ENCODE measurements at regions not wholly inside any gene's neighbourhood (a gene's known extent, or its start where the extent isn't known, plus 50 kb on each side); places are given as distances from the start of the nearest gene placed in this dataset.

DNA sequence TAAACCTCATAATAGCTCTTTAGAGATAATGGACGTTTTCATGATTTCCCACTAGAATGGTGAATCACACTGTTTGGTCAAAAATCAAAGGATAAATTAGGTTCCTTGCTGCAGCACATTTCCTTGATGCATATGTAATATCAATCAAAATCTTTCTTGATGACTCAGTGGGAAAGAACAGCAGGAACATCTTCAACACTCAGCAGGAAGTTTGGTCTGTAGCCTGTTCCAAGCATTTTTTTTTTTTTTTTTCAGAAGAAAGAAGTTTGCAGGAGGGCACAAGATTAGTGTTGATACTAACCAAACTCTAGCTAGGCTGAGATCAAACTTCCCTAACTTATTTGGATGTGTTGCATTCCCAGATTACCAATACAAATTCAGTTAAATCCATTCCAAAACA, 1529.8 kb downstream of the FAM181B start:
- TF ChIP-seq, protein P1, sequence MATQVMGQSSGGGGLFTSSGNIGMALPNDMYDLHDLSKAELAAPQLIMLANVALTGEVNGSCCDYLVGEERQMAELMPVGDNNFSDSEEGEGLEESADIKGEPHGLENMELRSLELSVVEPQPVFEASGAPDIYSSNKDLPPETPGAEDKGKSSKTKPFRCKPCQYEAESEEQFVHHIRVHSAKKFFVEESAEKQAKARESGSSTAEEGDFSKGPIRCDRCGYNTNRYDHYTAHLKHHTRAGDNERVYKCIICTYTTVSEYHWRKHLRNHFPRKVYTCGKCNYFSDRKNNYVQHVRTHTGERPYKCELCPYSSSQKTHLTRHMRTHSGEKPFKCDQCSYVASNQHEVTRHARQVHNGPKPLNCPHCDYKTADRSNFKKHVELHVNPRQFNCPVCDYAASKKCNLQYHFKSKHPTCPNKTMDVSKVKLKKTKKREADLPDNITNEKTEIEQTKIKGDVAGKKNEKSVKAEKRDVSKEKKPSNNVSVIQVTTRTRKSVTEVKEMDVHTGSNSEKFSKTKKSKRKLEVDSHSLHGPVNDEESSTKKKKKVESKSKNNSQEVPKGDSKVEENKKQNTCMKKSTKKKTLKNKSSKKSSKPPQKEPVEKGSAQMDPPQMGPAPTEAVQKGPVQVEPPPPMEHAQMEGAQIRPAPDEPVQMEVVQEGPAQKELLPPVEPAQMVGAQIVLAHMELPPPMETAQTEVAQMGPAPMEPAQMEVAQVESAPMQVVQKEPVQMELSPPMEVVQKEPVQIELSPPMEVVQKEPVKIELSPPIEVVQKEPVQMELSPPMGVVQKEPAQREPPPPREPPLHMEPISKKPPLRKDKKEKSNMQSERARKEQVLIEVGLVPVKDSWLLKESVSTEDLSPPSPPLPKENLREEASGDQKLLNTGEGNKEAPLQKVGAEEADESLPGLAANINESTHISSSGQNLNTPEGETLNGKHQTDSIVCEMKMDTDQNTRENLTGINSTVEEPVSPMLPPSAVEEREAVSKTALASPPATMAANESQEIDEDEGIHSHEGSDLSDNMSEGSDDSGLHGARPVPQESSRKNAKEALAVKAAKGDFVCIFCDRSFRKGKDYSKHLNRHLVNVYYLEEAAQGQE (IDR thresholded peaks at IDR 0.05), result no peak
- TF ChIP-seq, protein P2, sequence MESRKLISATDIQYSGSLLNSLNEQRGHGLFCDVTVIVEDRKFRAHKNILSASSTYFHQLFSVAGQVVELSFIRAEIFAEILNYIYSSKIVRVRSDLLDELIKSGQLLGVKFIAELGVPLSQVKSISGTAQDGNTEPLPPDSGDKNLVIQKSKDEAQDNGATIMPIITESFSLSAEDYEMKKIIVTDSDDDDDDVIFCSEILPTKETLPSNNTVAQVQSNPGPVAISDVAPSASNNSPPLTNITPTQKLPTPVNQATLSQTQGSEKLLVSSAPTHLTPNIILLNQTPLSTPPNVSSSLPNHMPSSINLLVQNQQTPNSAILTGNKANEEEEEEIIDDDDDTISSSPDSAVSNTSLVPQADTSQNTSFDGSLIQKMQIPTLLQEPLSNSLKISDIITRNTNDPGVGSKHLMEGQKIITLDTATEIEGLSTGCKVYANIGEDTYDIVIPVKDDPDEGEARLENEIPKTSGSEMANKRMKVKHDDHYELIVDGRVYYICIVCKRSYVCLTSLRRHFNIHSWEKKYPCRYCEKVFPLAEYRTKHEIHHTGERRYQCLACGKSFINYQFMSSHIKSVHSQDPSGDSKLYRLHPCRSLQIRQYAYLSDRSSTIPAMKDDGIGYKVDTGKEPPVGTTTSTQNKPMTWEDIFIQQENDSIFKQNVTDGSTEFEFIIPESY (IDR thresholded peaks at IDR 0.05), result no peak
- TF ChIP-seq HNF4A (conservative IDR thresholded peaks at IDR 0.05) (no peak), NR2F2 (IDR thresholded peaks at IDR 0.05) (no peak), HNF4G (IDR thresholded peaks at IDR 0.05) (no peak), SP1 (IDR thresholded peaks at IDR 0.05) (no peak), TAF1 (conservative IDR thresholded peaks at IDR 0.05) (no peak), JUND (IDR thresholded peaks at IDR 0.05) (no peak), FOXA1 (IDR thresholded peaks at IDR 0.05) (no peak)
- TF ChIP-seq, protein P3, sequence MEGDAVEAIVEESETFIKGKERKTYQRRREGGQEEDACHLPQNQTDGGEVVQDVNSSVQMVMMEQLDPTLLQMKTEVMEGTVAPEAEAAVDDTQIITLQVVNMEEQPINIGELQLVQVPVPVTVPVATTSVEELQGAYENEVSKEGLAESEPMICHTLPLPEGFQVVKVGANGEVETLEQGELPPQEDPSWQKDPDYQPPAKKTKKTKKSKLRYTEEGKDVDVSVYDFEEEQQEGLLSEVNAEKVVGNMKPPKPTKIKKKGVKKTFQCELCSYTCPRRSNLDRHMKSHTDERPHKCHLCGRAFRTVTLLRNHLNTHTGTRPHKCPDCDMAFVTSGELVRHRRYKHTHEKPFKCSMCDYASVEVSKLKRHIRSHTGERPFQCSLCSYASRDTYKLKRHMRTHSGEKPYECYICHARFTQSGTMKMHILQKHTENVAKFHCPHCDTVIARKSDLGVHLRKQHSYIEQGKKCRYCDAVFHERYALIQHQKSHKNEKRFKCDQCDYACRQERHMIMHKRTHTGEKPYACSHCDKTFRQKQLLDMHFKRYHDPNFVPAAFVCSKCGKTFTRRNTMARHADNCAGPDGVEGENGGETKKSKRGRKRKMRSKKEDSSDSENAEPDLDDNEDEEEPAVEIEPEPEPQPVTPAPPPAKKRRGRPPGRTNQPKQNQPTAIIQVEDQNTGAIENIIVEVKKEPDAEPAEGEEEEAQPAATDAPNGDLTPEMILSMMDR (IDR thresholded peaks at IDR 0.05; ENCODE audit: low read depth, low read length, missing input control), result no peak
- TF ChIP-seq, protein P4, sequence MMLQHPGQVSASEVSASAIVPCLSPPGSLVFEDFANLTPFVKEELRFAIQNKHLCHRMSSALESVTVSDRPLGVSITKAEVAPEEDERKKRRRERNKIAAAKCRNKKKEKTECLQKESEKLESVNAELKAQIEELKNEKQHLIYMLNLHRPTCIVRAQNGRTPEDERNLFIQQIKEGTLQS (IDR thresholded peaks at IDR 0.05), result no peak
- TF ChIP-seq, protein P5, sequence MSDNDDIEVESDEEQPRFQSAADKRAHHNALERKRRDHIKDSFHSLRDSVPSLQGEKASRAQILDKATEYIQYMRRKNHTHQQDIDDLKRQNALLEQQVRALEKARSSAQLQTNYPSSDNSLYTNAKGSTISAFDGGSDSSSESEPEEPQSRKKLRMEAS (IDR thresholded peaks at IDR 0.05), result no peak
- 38% methylated on average over 1 of the region's 1 CpG for WGBS
- no peak overlapping the region for H3K27ac ChIP-seq (ENCODE audit: low read depth in 1 of 2, low read length in 2 of 2)
- H3K36me3 ChIP-seq (ENCODE audit: control insufficient read depth in 4 of 4, insufficient read depth in 3 of 4, low read depth in 1 of 4, low read length in 3 of 4), result no peaks in the 10 kb centered on the region
- H3K4me1 ChIP-seq (ENCODE audit: control insufficient read depth in 4 of 4, insufficient read depth in 4 of 4, low read length in 3 of 4), result no peaks in the 10 kb centered on the region
- peaks cover 0 to 2% (median 0%) of the 10 kb centered on the region in 4 donors for H3K9me3 ChIP-seq (ENCODE audit: control insufficient read depth in 4 of 4, low read length in 3 of 4)
- no peak overlapping the region for H3K4me3 ChIP-seq (ENCODE audit: low read depth in 1 of 3, low read length in 3 of 3)
- H3K27me3 ChIP-seq (ENCODE audit: control insufficient read depth in 4 of 4, insufficient read depth in 4 of 4, low read length in 3 of 4), result peaks cover 0 to 4% (median 0%) of the 10 kb centered on the region in 4 donors
- H3K9ac ChIP-seq (ENCODE audit: low read depth in 1 of 2, low read length in 2 of 2), result peak overlapping the region in 1 of 2 donors; percentile 27
- DNase-seq (ENCODE audit: low spot score), result no peak

DNA sequence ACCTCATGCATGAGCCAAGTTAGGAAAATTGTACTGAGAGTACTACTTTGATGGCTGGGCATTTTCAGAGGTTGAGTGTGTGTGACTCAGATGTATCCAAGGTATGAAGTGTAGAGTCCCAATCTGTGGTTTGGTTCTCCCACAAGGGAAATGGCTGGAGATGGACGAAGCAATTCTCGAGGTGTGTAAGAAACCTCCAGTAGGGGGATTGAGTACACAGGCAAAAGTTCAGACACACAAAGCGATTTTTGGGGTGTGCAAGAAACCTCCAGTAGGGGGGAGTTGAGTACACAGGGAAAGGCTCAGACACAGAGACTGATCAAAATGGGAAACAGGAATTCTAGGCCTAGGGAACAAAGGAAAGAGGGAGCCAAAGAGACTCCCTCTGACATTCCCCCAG, 1536.3 kb downstream of the FAM181B start:
- 90% methylated on average over 3 of the region's 3 CpGs for WGBS
- Histone ChIP-seq H3K9me3 (ENCODE audit: control insufficient read depth in 4 of 4, low read length in 3 of 4) (peaks cover 0 to 4% (median 0%) of the 10 kb centered on the region in 4 donors), H3K27ac (ENCODE audit: low read depth in 1 of 2, low read length in 2 of 2) (no peak overlapping the region), H3K4me1 (ENCODE audit: control insufficient read depth in 4 of 4, insufficient read depth in 4 of 4, low read length in 3 of 4) (no peaks in the 10 kb centered on the region), H3K4me3 (ENCODE audit: low read depth in 1 of 3, low read length in 3 of 3) (no peak overlapping the region), H3K9ac (ENCODE audit: low read depth in 1 of 2, low read length in 2 of 2) (no peak overlapping the region), H3K36me3 (ENCODE audit: control insufficient read depth in 4 of 4, insufficient read depth in 3 of 4, low read depth in 1 of 4, low read length in 3 of 4) (no peaks in the 10 kb centered on the region), H3K27me3 (ENCODE audit: control insufficient read depth in 4 of 4, insufficient read depth in 4 of 4, low read length in 3 of 4) (peaks cover 0 to 4% (median 0%) of the 10 kb centered on the region in 4 donors)
- no peak for DNase-seq (ENCODE audit: low spot score)
- no peak for TF ChIP-seq NR2F2 (IDR thresholded peaks at IDR 0.05)
- TF ChIP-seq SP1 (IDR thresholded peaks at IDR 0.05), result no peak
- no peak for TF ChIP-seq FOXA2 (IDR thresholded peaks at IDR 0.05)
- TF ChIP-seq, protein P4 (IDR thresholded peaks at IDR 0.05), result no peak
- TF ChIP-seq HNF4A (conservative IDR thresholded peaks at IDR 0.05), result no peak
- TF ChIP-seq, protein P1 (IDR thresholded peaks at IDR 0.05), result no peak
- TF ChIP-seq RXRA (IDR thresholded peaks at IDR 0.05), result no peak
- TF ChIP-seq, protein P5 (IDR thresholded peaks at IDR 0.05), result no peak
- TF ChIP-seq GABPA (IDR thresholded peaks at IDR 0.05 in 1 of 2, conservative IDR thresholded peaks at IDR 0.05 in 1 of 2), result no peak
- no peak for TF ChIP-seq EGR1 (IDR thresholded peaks at IDR 0.05; ENCODE audit: low read depth in 2 of 2)
- TF ChIP-seq, protein P3 (IDR thresholded peaks at IDR 0.05; ENCODE audit: low read depth, low read length, missing input control), result no peak
- TF ChIP-seq HNF4G (IDR thresholded peaks at IDR 0.05), result no peak

All from liver (tissue), 8 donors.